SJSA1 (cell line): ENCODE measurements at regions not wholly inside any gene's neighbourhood (a gene's known extent, or its start where the extent isn't known, plus 50 kb on each side); places are given as distances from the start of the nearest gene placed in this dataset.

Experiments
- DNase-seq, 2 experiments: peaks; one replicate each; pipeline ENCODE4 v3.0.0-alpha.2; 2015 to 2020; ENCODE audit warnings: low spot score in 2 of 2, low read depth in 1 of 2
- H3K27ac ChIP-seq: fragments of 250-450 bp; sonication (Bioruptor Pico); 2 replicates; pipeline ENCODE4 v1.5.1; 2020; ENCODE audit warnings: mild to moderate bottlenecking, moderate library complexity
- H3K27me3 ChIP-seq: fragments of 250-450 bp; sonication (Bioruptor Pico); replicated peaks from 2 replicates; pipeline ENCODE4 v1.5.1; 2020; ENCODE audit warnings: mild to moderate bottlenecking, moderate library complexity
- H3K36me3 ChIP-seq: fragments of 250-450 bp; sonication (Bioruptor Pico); 2 replicates; pipeline ENCODE4 v1.5.1; 2020; ENCODE audit warnings: mild to moderate bottlenecking
- H3K4me1 ChIP-seq: fragments of 250-450 bp; sonication (Bioruptor Pico); replicated peaks from 2 replicates; pipeline ENCODE4 v1.6.1; 2021; ENCODE audit warnings: mild to moderate bottlenecking
- H3K4me3 ChIP-seq: fragments of 250-450 bp; sonication (Bioruptor Pico); 2 replicates; pipeline ENCODE4 v1.5.1; 2020; ENCODE audit warnings: mild to moderate bottlenecking
- H3K9me3 ChIP-seq: fragments of 250-450 bp; sonication (Bioruptor Pico); replicated peaks from 2 replicates; pipeline ENCODE4 v1.5.1; 2020; ENCODE audit warnings: mild to moderate bottlenecking

GRCh38 chr12:5191803-5192538, 148.3 kb downstream of the KCNA5 start:
- no peak overlapping the region for H3K27ac ChIP-seq
- DNase-seq = no peak

DNA sequence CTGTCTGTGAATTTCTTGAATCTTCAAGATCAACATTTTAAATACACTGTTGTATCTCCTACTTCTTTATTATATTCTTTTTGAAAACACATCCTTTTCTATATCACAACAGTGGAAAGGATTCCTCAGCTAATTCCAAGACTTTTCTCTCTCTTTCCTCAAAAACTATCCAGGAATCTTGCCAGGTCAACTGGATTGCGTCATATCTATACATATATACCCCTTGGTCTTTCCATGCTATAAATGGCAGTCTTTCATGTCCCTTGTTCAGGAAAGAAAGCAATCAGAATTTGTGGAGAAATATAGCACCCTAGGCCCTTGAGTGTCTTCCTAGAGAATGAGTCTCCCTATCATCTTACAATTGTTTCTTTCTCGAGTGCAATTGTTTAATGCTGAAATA, 149.0 kb downstream of the KCNA5 start:
- Histone ChIP-seq H3K9me3 (0 out of 2 replicates have a peak, but pooled peaks cover 2% of the 10 kb centered on the region), H3K36me3 (no peaks in the 10 kb centered on the region), H3K4me3 (no peak overlapping the region), H3K4me1 (no peaks in the 10 kb centered on the region; the same call in 1 of the 2 replicates), H3K27me3 (no peaks in the 10 kb centered on the region), H3K27ac (no peak overlapping the region)
- DNase-seq = no peak

More at GRCh38 chr12:5191803-5192538, 148.3 kb downstream of the KCNA5 start:
- Histone ChIP-seq H3K4me1 (no peaks in the 10 kb centered on the region; the same call in 1 of the 2 replicates), H3K4me3 (no peak overlapping the region), H3K36me3 (no peaks in the 10 kb centered on the region), H3K9me3 (0 out of 2 replicates have a peak, but pooled peaks cover 2% of the 10 kb centered on the region), H3K27me3 (no peaks in the 10 kb centered on the region)

DNA sequence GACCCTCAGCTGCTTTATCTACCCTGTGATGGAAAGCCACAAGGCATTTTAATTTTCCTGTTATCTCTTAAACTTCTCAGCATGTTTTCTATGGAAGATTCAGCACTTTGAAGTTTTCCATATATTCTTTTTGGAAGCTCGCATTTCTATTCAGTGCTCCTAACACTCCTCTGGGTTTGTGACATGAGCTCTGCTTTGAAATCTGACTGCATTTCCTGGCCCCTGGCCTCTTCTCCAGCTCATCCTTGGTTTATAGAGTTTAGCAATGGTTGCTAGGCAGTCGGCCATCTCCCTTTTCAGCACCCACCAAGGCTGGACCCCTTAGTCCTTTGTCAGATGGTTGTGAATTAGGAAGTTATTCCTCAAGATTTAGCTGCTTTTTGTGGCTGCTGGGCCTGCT, 150.6 kb downstream of the KCNA5 start:
- Histone ChIP-seq H3K36me3 (no peaks in the 10 kb centered on the region), H3K4me3 (no peak overlapping the region), H3K9me3 (0 out of 2 replicates have a peak, but pooled peaks cover 2% of the 10 kb centered on the region), H3K27ac (no peak overlapping the region), H3K27me3 (no peaks in the 10 kb centered on the region), H3K4me1 (no peaks in the 10 kb centered on the region; the same call in 1 of the 2 replicates)
- DNase-seq = no peak

DNA sequence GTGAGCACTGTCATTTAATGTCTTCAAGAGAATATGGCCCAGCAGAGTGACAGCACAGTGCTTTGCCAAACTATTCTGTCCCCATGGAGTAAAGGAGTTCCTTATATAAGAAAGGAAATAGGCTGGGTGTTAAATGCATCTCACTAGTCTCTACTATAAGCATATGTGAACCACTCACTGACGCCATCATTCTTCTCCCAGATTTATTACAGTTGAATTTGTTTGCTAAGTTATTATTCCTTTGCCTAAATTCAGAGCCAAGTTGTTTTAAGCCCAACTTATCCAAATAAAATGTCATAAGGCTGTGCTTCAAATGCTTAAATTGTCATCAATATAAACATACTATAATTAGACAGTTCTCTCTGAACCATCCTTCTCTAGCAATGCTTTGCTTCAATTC, 151.6 kb downstream of the KCNA5 start:
- Histone ChIP-seq H3K9me3 (0 out of 2 replicates have a peak, but pooled peaks cover 2% of the 10 kb centered on the region), H3K4me1 (no peaks in the 10 kb centered on the region; the same call in 1 of the 2 replicates), H3K27ac (no peak overlapping the region), H3K36me3 (no peaks in the 10 kb centered on the region), H3K4me3 (no peak overlapping the region), H3K27me3 (no peaks in the 10 kb centered on the region)
- DNase-seq = no peak

GRCh38 chr12:5195691-5196090, 152.0 kb downstream of the KCNA5 start:
- no peak overlapping the region for H3K27ac ChIP-seq
- H3K36me3 ChIP-seq = no peaks in the 10 kb centered on the region
- no peak for DNase-seq
- 0 out of 2 replicates have a peak, but pooled peaks cover 2% of the 10 kb centered on the region for H3K9me3 ChIP-seq
- no peaks in the 10 kb centered on the region for H3K27me3 ChIP-seq
- no peaks in the 10 kb centered on the region; the same call in 1 of the 2 replicates for H3K4me1 ChIP-seq
- no peak overlapping the region for H3K4me3 ChIP-seq

- no peak overlapping the region for H3K27ac ChIP-seq
- DNase-seq = no peak
- no peak overlapping the region for H3K4me3 ChIP-seq
- no peaks in the 10 kb centered on the region for H3K36me3 ChIP-seq
- no peaks in the 10 kb centered on the region; the same call in 1 of the 2 replicates for H3K4me1 ChIP-seq
- H3K9me3 ChIP-seq = 0 out of 2 replicates have a peak, but pooled peaks cover 2% of the 10 kb centered on the region
- H3K27me3 ChIP-seq = no peaks in the 10 kb centered on the region
Observed at GRCh38 chr12:5197131-5197530, 153.5 kb downstream of the KCNA5 start.

DNA sequence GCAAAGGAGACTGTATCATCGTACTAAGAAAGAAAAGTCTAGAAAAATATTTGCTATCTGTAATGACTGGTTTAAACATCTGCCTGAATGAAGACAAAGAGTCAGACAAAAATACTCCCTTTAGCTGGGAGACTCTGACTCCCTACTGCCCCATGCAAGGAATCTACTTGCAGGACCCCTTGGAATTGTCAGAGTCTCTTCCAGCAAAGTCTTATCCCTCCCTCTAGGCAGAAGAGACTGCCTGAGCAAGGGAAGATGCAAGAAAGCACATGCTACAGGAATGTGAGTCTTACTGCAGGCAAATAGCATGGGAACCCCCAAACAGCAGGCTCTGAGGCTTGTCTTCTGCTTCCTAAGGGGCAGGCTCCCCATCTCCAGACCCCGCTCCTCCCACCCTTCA, 154.0 kb downstream of the KCNA5 start:
- Histone ChIP-seq H3K36me3 (no peaks in the 10 kb centered on the region), H3K9me3 (0 out of 2 replicates have a peak, but pooled peaks cover 2% of the 10 kb centered on the region), H3K4me1 (no peaks in the 10 kb centered on the region; the same call in 1 of the 2 replicates), H3K4me3 (no peak overlapping the region), H3K27ac (no peak overlapping the region), H3K27me3 (no peaks in the 10 kb centered on the region)
- DNase-seq = no peak

DNA sequence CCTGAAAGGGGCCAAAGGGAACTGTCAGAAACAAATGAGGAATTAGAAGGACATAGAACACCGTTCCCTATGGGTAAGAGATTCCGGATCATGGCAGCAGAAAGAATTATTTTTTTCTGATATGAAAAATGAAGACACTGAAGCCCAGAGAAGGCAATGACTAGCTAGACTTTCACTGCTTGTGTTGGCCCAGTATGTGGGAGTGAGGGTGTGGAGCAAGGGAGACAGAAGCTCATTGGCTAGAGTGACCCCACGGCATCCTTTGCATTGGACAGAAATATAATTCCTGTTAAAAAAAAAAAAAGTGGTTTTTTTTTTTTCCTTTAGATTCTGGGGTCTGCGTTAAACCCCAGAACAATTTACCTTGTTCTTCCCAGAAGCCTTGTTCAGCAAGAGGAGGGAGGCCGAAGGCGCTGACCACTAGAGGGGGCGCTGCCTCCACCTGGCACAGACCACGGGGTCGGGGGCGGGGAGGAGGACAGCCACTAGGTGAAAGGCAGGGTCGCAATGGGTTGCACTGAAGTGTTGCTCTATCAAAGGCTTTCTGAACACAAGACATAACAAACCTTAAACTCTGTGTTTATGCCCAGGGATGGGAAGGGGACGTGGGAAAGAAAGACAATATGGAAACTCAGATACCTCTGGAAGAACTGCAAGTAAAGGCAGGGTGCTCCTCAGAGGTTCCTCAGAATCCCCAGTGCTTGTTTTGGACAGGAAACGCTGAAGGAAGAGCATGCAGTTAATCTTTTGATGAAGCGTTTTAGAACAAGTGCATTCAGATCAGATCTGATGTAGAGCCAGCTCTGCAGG, 156.8 kb downstream of the KCNA5 start:
- no peaks in the 10 kb centered on the region for H3K36me3 ChIP-seq
- H3K4me1 ChIP-seq = no peaks in the 10 kb centered on the region; the same call in 1 of the 2 replicates
- no peaks in the 10 kb centered on the region for H3K27me3 ChIP-seq
- peaks cover 2% of the 10 kb centered on the region; the same call in 1 of the 2 replicates for H3K9me3 ChIP-seq
- DNase-seq = peak; percentile 39 to 58
- H3K27ac ChIP-seq = no peak overlapping the region
- no peak overlapping the region for H3K4me3 ChIP-seq

- no peaks in the 10 kb centered on the region for H3K36me3 ChIP-seq
- no peaks in the 10 kb centered on the region for H3K27me3 ChIP-seq
- no peaks in the 10 kb centered on the region; the same call in 1 of the 2 replicates for H3K4me1 ChIP-seq
- H3K4me3 ChIP-seq = no peak overlapping the region
- H3K9me3 ChIP-seq = peaks cover 2% of the 10 kb centered on the region; the same call in 1 of the 2 replicates
- H3K27ac ChIP-seq = no peak overlapping the region
- DNase-seq = no peak
Observed at GRCh38 chr12:5201554-5202218, 158.0 kb downstream of the KCNA5 start.

DNA sequence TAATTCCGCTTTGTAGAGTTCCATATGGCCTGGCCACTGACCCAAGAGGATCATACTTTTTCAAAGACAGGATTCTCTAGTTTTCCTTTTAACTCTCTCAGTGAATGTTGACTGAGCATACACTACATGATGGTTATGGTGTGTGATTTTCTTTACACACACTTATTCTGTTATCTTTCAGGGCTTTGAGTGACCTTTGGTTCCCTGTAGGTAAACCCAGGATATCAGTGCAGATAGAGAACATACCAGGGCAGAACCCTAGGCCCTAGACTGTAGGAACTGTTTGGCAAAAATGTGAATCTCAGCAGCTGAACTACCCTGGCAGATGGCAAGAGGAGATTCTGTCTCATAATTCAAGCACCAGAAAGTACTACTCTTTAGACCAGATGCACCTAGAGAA, 159.6 kb downstream of the KCNA5 start:
- no peaks in the 10 kb centered on the region for H3K4me1 ChIP-seq
- H3K27ac ChIP-seq = no peak overlapping the region

DNA sequence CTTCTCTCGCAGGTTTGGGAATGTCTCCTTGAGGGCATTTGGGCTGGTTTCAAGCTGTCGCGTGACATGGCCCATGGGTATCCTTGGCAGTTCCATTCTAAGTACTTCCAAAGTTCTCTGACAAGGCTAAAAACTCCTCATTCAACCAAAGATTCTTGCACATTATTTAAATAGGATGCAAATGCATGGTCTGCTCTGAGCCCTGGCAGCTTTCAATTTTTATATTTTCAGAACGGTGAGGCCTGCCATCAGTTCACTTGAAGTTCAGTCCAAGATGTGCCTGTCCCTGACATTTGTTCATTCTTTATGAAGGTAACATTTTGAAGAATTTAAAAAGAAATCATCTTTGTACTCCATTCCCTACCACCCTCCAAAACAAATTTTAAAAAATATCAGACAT, 160.0 kb downstream of the KCNA5 start:
- DNase-seq = no peak
- no peaks in the 10 kb centered on the region; the same call in 1 of the 2 replicates for H3K9me3 ChIP-seq
- no peaks in the 10 kb centered on the region for H3K36me3 ChIP-seq
- no peak overlapping the region for H3K27ac ChIP-seq
- H3K27me3 ChIP-seq = no peaks in the 10 kb centered on the region
- no peak overlapping the region for H3K4me3 ChIP-seq
- H3K4me1 ChIP-seq = no peaks in the 10 kb centered on the region

More for the DNA sequence above, 159.6 kb downstream of the KCNA5 start:
- H3K36me3 ChIP-seq = no peaks in the 10 kb centered on the region
- no peaks in the 10 kb centered on the region for H3K27me3 ChIP-seq
- no peaks in the 10 kb centered on the region; the same call in 1 of the 2 replicates for H3K9me3 ChIP-seq
- no peak overlapping the region for H3K4me3 ChIP-seq
- DNase-seq = no peak

- Histone ChIP-seq H3K27me3 (no peaks in the 10 kb centered on the region), H3K4me1 (no peaks in the 10 kb centered on the region), H3K4me3 (no peak overlapping the region), H3K27ac (no peak overlapping the region), H3K9me3 (no peaks in the 10 kb centered on the region; the same call in 1 of the 2 replicates), H3K36me3 (no peaks in the 10 kb centered on the region)
- no peak for DNase-seq
Observed at GRCh38 chr12:5204271-5204670, 160.6 kb downstream of the KCNA5 start.

- Histone ChIP-seq H3K9me3 (no peaks in the 10 kb centered on the region; the same call in 1 of the 2 replicates), H3K27ac (no peak overlapping the region), H3K4me1 (no peaks in the 10 kb centered on the region), H3K36me3 (no peaks in the 10 kb centered on the region), H3K4me3 (no peak overlapping the region), H3K27me3 (no peaks in the 10 kb centered on the region)
- DNase-seq = no peak
Observed at GRCh38 chr12:5204831-5205230, 161.2 kb downstream of the KCNA5 start.
